GM15510 (cell line): ENCODE measurements at regions not wholly inside any gene's neighbourhood (a gene's known extent, or its start where the extent isn't known, plus 50 kb on each side); places are given as distances from the start of the nearest gene placed in this dataset.

Experiments used
- POLR2A ChIP-seq: IDR thresholded peaks from 3 replicates; pipeline ENCODE4 v1.6.1; 2011; ENCODE audit warnings: borderline replicate concordance; ENCODE audit not compliant: insufficient read length; ENCODE audit errors: extremely low read depth

DNA sequence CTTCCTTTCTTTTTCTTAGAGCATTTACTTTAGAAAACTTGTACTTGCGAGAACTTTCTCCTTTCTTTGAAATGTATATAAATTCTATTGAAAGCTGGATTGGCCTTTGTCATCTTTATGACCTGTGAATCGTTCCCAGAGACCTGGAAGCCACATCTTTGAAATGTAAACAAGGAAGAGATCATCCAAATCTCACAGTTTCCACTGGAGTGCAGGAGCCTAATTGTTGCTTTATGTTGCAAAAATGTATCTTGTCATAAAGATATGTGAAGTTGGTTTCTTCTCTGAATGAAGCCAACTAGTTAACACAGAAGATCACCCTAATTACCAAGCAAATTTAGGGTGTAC lies 1101.8 kb downstream of the TAF11L14 start:
- TF ChIP-seq POLR2A: no peak

- TF ChIP-seq POLR2A: no peak
Measured at GRCh38 chr5:18740301-18740700, 1106.0 kb downstream of the TAF11L14 start.

- TF ChIP-seq POLR2A: no peak
Measured at GRCh38 chr5:18742830-18743229, 1108.6 kb downstream of the TAF11L14 start.

DNA sequence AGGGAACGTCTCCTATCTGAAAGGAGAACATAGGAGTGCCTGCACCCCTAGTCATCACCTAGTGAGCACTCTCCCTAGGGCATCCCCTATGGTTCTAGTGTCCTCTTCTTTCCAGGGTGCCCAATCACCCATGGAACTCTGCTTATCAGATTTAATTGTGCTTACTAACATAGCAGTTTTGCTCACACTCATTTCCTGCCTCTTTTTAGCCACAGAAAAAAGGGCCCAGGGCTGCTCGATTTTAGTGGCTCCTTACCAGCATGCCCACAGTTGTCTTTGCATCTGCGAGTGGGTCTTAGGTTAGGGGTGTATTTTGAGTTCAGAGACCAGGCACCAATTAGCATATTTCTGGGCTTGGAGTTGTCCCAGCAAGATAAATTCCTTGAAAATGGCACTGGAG lies 1110.2 kb downstream of the TAF11L14 start:
- TF ChIP-seq POLR2A: no peak

DNA sequence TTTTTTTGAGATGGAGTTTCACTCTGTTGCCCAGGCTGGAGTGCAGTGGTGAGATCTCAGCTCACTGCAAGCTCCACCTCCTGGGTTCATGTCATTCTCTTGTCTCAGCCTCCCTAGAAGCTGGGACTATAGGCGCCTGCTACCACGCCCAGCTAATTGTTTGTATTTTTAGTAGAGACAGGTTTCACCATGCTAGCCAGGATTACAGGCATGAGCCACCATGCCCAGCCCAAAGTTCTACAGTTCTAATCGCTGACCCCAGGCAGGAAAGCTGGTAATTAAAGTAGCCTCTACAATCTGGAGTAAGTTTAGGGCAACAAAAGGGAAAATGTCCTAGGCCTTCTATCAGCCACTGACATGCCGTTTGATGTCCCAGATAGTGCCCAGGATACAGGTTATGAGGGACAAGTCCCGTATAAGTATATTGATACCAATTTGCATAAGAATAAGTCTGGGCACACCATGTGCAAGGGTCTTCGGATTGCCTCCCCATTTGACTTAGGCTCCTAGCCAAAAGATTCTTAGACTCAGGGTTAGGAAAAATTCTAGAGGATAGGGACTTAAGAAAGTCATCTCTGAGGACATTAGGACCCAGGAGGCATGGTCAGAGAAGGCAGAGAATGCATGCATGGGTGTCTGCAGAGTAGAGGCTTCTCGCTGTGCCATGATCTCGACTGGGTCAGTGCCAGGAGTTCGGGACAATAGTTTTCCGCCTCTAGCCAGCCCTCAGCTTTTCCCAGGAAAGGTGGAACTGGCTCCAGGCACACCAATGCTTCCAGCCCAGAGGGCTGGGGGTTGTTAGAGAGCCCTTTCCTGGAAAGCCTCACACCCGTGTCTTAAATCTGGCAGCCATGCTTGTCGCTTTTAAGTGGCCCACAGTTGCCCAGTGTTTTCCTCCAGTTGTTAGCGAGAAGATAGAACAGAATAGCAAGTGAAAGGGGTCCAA lies 1111.1 kb downstream of the TAF11L14 start:
- TF ChIP-seq POLR2A: no peak

DNA sequence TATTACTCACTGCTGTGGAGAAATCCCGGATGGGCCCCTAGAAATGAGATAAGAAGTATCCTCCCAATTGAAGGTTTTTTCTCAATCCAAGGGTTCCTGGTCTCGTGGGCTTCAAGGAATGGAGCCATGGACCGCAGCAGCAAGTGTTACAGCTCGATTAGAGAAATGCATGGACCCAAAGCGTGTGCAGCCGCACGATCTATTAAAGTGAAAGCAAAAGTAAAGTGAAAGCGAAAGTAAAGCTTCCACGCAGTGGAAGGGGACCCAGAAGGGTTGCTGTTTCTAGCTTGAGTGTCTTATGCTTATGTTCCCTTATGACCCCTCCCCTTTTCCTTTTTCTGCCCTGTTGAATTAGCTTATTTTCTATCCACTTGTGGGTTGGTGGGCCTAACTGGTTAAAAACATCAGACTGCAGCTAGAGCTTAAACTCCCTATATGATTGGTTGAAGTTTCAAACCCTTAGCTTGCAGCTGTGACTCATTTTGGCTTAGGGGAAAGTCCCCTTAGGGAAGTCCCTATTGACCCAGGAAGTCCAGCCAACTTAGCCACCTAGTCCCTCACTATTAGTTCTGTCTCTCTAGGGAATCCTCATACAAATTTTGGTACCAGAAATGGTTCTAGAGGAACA lies 1111.8 kb downstream of the TAF11L14 start:
- TF ChIP-seq POLR2A: peak; percentile 29

DNA sequence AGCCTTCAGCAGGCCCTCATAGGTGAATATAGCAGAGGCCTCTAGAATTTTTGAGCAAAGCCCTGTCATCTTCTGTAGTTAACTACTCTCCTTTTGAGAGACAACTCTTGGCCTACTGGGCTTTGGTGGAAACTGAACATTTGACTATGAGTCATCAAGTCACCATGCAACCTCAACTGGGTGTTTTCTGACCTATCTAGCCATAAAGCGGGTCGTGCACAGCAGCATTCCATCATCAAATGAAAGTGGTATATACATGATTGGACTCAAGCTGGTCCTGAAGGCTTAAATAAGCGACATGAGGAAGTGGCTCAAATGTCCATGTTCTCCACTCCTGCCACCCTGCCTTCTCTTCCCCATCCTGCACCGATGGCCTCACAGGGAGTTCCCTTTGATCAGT lies 1115.5 kb downstream of the TAF11L14 start:
- no peak for TF ChIP-seq POLR2A

DNA sequence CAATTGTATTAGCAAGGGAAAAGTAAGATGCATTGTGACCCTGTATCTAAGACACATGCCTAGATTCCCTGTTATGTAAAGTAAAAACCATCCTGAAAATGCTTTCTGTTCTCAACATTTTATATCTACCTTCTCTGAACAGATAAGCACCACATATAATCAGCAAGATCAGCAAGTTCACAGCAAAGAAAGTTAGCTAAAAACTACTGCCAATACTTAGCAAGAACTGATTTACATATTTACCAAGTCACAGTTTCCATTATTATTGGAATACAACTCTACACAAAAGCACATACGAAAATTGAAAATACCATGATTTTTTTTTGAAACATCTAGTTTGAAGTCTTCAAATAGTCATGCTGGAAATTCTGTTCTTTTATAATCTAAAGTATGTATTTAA lies 1118.1 kb downstream of the TAF11L14 start:
- no peak for TF ChIP-seq POLR2A

DNA sequence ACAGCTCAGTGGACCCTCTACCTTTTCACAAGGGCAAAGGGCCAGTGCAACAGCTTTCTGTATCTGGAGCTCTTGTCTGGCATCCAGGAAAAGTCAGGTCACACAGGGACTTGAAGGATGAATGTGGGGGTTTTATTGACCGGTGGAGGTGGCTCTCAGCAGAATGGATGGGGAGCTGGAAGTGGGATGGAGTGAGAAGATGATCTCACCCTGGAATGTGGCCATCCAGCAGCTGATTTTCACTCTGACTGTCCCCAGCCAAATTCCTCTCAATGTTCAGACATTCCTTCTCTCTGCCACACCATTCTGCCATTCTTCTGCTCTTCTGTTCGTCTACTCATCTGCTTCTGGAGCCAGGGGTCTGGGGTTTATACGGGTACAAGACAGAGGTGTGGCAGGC lies 1119.9 kb downstream of the TAF11L14 start:
- TF ChIP-seq POLR2A: no peak

DNA sequence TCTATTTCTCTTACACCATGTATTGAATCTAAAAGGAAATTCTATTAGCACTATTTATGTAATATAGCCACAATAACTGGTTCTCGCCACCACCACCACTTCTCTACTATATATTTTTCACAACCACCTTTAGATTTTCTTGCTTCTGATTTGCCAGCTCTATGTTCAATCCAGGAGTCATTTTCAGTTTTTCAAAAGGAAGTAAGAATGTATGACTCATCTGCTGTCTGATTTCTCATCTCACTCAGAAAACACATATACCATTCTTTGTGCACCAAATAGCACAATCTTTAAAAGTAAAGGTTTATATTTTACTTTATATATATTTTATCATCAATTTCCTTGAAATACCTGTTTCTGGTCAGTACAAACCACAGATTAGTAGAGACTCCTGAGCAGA lies 1127.5 kb downstream of the TAF11L14 start:
- TF ChIP-seq POLR2A: no peak

- no peak for TF ChIP-seq POLR2A
Measured at GRCh38 chr5:18764161-18764560, 1129.9 kb downstream of the TAF11L14 start.

DNA sequence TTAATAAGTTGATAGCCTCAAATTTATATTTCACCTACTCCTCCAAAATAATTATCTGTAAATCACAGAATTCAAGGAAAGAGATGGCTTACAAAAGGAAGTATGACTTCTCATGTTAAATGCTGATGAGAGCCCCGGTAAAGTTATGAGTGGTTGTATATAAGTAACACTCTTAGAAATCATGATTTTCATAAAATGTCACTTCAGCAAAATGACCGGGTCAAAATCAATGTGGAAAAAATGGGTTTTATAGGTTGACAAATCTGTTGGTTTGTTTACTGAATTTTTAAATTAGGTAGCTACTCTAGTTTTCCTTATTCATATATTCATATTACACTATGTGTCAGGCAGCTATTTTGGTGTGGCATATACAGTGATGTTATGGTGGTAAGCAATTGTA lies 1131.0 kb downstream of the TAF11L14 start:
- no peak for TF ChIP-seq POLR2A

DNA sequence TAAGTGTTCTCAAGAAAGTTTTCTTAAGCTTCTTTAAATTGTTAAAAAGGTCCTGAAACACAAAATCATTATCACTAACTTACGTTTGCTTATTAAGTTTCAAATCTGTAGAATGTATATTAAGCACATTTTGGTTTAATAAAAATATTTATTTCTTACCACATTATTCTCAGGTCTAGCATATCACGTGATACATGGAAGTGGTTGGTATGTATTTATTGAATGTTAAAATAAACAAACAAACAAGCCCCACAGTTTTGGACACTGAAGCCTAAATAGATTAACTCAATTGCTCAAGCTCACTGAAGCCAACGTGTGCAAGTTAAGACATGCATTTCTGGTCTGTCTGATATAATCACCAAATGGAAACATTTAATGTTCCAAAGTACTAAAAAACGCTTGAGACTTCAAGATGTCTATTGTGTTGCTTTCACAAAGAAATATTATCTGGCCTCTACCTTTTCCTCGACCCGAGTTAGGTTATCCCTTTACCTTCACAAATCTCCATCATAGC lies 1136.9 kb downstream of the TAF11L14 start:
- TF ChIP-seq POLR2A: no peak

DNA sequence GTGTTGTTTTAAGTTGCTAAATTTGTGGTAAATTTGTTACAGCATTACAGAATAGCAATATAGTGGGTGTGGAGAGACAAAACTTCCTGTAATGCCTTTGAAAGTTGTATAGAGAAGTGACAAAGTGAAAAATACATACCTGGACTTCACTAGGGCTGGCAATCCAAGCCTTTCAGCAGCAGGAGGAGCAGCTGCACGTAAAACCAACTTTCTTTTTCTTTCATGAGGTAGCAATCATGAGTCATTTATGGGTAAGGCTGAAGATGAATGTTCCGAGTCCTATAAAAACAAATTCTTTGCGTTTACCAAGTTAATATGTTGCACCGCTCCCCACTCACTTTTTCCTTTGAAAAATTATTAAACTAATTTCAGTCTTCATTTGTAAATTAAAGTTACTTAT lies 1138.2 kb downstream of the TAF11L14 start:
- no peak for TF ChIP-seq POLR2A

DNA sequence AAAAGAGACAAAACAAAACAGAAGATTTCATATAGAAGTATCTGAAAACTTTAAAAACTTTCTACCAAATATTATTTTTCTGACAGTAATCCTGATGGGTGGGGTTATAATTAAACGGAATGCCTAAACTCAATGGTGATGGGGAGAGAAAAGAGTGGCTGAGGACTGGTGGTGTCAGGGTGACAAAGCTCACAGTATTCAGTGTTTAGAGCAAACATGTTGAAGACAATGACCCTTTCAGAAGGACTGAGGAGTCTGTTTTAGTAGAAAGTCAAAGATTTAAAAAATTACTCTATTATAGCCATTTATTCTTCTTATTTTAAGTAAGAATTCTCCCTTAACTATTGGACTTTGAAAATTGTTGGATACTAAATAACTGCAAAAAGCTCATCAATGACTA lies 1144.0 kb downstream of the TAF11L14 start:
- TF ChIP-seq POLR2A: no peak

DNA sequence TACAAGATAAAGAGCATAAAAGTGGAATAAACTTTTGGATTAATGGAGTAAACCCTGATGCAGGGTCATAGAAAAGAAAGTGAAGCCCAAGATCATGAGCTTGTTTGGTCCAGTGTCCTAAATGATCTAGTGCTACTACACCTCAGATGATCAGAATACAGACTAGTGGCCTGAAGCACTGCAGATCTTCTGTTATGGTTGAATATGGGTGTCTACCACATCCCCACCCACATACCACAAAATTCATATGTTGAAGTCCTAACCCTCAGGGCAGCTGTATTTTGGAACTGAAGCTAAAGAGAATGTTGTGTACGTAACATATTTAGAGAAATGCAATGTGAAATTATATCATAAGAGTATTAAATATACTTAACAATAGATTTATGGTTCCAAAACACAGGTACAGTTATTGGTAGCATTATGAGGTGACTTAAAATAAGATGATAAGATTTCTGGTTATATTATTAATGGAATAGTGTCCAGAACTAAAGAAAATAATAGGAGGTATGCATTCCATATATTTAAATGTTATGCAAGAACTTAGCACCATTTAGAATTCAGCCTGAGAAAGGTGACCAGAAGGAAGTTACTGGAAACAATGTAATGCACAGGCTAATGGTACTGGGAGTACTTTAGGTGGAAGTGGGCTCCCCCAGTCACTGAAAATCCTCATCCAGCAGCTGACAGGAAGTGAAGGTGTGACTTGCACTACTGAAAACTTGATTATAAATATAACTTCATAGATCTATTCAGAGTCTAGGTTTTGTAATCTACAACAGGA lies 1155.1 kb downstream of the TAF11L14 start:
- no peak for TF ChIP-seq POLR2A

DNA sequence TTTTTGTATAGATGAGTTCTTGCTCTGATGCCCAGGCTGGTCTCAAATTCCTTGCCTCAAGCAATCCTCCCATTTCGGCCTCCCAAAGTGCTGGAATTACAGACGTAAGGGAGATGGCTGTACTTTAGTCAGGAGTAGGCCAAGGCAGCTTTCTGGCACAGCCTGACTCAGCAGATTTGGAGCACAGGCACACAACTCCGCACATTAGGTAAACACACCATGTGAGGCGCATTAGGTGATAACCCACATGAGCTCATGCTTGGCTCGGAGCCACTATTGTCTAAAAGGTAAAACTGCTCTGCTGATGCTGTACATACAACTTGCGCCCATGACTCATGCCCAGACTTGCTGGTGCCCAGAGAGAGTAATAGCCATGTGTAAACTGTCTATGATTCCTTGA lies 1157.9 kb downstream of the TAF11L14 start:
- no peak for TF ChIP-seq POLR2A
